GM04503 (cell line): ENCODE measurements at regions not wholly inside any gene's neighbourhood (a gene's known extent, or its start where the extent isn't known, plus 50 kb on each side); places are given as distances from the start of the nearest gene placed in this dataset.
"Not testable (repeated sequence)": the region's sequence is repeated elsewhere in the genome, so short reads cannot be mapped to it uniquely, and the experiment has no call there.

Experiments used
- DNase-seq: peaks from one replicate; pipeline ENCODE4 v3.0.0-alpha.2; 2012; ENCODE audit warnings: low read depth

GRCh38 chr10:35854661-35855060 lies 212.6 kb upstream of the FZD8 start:
- DNase-seq = no peak

- no peak for DNase-seq
These were observed 210.6 kb upstream of the FZD8 start for GRCh38 chr10:35852721-35853120.

GRCh38 chr10:35848412-35848811 lies 206.3 kb upstream of the FZD8 start:
- no peak for DNase-seq

GRCh38 chr10:35844686-35845085 lies 202.6 kb upstream of the FZD8 start:
- DNase-seq = no peak

GRCh38 chr10:35843524-35844181 lies 201.6 kb upstream of the FZD8 start:
- DNase-seq = no peak

- DNase-seq = no peak
These were observed 196.0 kb upstream of the FZD8 start for GRCh38 chr10:35838054-35838453.

GRCh38 chr10:35835545-35835944 lies 193.4 kb upstream of the FZD8 start:
- DNase-seq = no peak

GRCh38 chr10:35834877-35835494 lies 192.9 kb upstream of the FZD8 start:
- DNase-seq = no peak

GRCh38 chr10:35827783-35828182 lies 185.7 kb upstream of the FZD8 start:
- DNase-seq = no peak

- no peak for DNase-seq
These were observed 182.6 kb upstream of the FZD8 start for GRCh38 chr10:35824704-35825103.

- DNase-seq = peak; percentile 26
These were observed 180.2 kb upstream of the FZD8 start for GRCh38 chr10:35822316-35822715.

GRCh38 chr10:35821339-35821911 lies 179.3 kb upstream of the FZD8 start:
- DNase-seq = no peak

- DNase-seq = no peak
These were observed 177.6 kb upstream of the FZD8 start for GRCh38 chr10:35819736-35820135.

- no peak for DNase-seq
These were observed 176.9 kb upstream of the FZD8 start for GRCh38 chr10:35819011-35819410.

- DNase-seq = not testable (repeated sequence)
These were observed 175.0 kb upstream of the FZD8 start for GRCh38 chr10:35817109-35817508.

GRCh38 chr10:35813219-35813618 lies 171.1 kb upstream of the FZD8 start:
- DNase-seq = no peak

- DNase-seq = no peak
These were observed 166.2 kb upstream of the FZD8 start for GRCh38 chr10:35808344-35808743.

- no peak for DNase-seq
These were observed 160.9 kb upstream of the FZD8 start for GRCh38 chr10:35803046-35803445.

GRCh38 chr10:35797187-35797586 lies 155.1 kb upstream of the FZD8 start:
- no peak for DNase-seq

- DNase-seq = no peak
These were observed 153.2 kb upstream of the FZD8 start for GRCh38 chr10:35795131-35795824.

GRCh38 chr10:35794703-35795102 lies 152.6 kb upstream of the FZD8 start:
- no peak for DNase-seq

GRCh38 chr10:35792291-35792690 lies 150.2 kb upstream of the FZD8 start:
- DNase-seq = no peak

GRCh38 chr10:35789996-35790395 lies 147.9 kb upstream of the FZD8 start:
- peak; percentile 16 for DNase-seq
